GM19238 (cell line): ENCODE measurements at regions not wholly inside any gene's neighbourhood (a gene's known extent, or its start where the extent isn't known, plus 50 kb on each side); places are given as distances from the start of the nearest gene placed in this dataset.
"Not testable (repeated sequence)": the region's sequence is repeated elsewhere in the genome, so short reads cannot be mapped to it uniquely, and the experiment has no call there.

Source experiments
- DNase-seq: peaks from one replicate; pipeline ENCODE4 v3.0.0; 2011; ENCODE audit warnings: low spot score; ENCODE audit not compliant: insufficient read length

- DNase-seq, result no peak
These were observed 642.5 kb upstream of the SGCD start for GRCh38 chr5:155684417-155684816.

GRCh38 chr5:155686131-155686530 lies 640.8 kb upstream of the SGCD start:
- no peak for DNase-seq

- no peak for DNase-seq
These were observed 637.6 kb upstream of the SGCD start for GRCh38 chr5:155689406-155689805.

GRCh38 chr5:155696362-155696761 lies 630.6 kb upstream of the SGCD start:
- no peak for DNase-seq

- no peak for DNase-seq
These were observed 629.7 kb upstream of the SGCD start for GRCh38 chr5:155697236-155697635.

- DNase-seq, result no peak
These were observed 627.6 kb upstream of the SGCD start for GRCh38 chr5:155699385-155699784.

GRCh38 chr5:155700333-155700732 lies 626.6 kb upstream of the SGCD start:
- DNase-seq, result no peak

- no peak for DNase-seq
These were observed 615.1 kb upstream of the SGCD start for GRCh38 chr5:155711882-155712281.

- DNase-seq, result not testable (repeated sequence)
These were observed 612.5 kb upstream of the SGCD start for GRCh38 chr5:155714435-155714834.

GRCh38 chr5:155726267-155726666 lies 600.7 kb upstream of the SGCD start:
- no peak for DNase-seq

GRCh38 chr5:155727512-155728145 lies 599.3 kb upstream of the SGCD start:
- no peak for DNase-seq

- no peak for DNase-seq
These were observed 598.7 kb upstream of the SGCD start for GRCh38 chr5:155728146-155728856.

- DNase-seq, result no peak
These were observed 597.9 kb upstream of the SGCD start for GRCh38 chr5:155728857-155729683.

- no peak for DNase-seq
These were observed 597.3 kb upstream of the SGCD start for GRCh38 chr5:155729684-155730059.

GRCh38 chr5:155732587-155733376 lies 594.2 kb upstream of the SGCD start:
- no peak for DNase-seq

- DNase-seq, result no peak
These were observed 593.0 kb upstream of the SGCD start for GRCh38 chr5:155733935-155734334.

GRCh38 chr5:155735388-155735787 lies 591.6 kb upstream of the SGCD start:
- DNase-seq, result no peak

- DNase-seq, result no peak
These were observed 588.3 kb upstream of the SGCD start for GRCh38 chr5:155738616-155739015.

GRCh38 chr5:155746367-155747038 lies 580.5 kb upstream of the SGCD start:
- DNase-seq, result no peak

- DNase-seq, result no peak
These were observed 576.9 kb upstream of the SGCD start for GRCh38 chr5:155750101-155750500.

GRCh38 chr5:155750571-155750970 lies 576.4 kb upstream of the SGCD start:
- DNase-seq, result no peak
